ENCODE measurements at regions not wholly inside any gene's neighbourhood (a gene's known extent, or its start where the extent isn't known, plus 50 kb on each side); places are given as distances from the start of the nearest gene placed in this dataset.

DNA sequence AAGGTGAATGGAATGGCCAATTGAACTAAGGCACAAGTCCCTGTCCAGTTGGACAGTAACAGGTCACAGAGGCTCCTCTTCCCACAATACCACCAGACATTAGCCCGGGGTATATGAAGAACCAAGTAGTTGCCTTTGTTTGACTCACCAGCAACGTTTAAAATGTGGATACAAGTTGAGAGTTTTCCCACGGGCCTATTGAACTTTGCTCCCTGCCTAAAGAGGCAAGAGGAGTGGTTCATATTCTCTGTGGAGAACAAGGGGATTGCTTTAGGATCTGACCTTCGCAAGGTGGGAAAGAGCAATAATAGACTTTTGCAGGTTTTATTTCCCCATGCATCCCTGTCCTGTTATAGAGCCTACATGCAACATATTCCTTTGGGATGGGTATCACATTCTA is 177.2 kb downstream of the POU4F1 start:
- TF ChIP-seq POLR2AphosphoS5 (IDR thresholded peaks at IDR 0.05; ENCODE audit: borderline replicate concordance, low read depth, low read length) (no peak), EZH2 (IDR thresholded peaks at IDR 0.05) (no peak)
